HG03520 (cell line): ENCODE measurements at regions not wholly inside any gene's neighbourhood (a gene's known extent, or its start where the extent isn't known, plus 50 kb on each side); places are given as distances from the start of the nearest gene placed in this dataset.
"Not testable (repeated sequence)": the region's sequence is repeated elsewhere in the genome, so short reads cannot be mapped to it uniquely, and the experiment has no call there.

Experiments used
- ATAC-seq: cut with Tn5 transposase; IDR thresholded peaks from one replicate; pipeline ENCODE4 v1.9.1; 2021; ENCODE audit warnings: mild to moderate bottlenecking, moderate library complexity; ENCODE audit not compliant: unreplicated experiment

DNA sequence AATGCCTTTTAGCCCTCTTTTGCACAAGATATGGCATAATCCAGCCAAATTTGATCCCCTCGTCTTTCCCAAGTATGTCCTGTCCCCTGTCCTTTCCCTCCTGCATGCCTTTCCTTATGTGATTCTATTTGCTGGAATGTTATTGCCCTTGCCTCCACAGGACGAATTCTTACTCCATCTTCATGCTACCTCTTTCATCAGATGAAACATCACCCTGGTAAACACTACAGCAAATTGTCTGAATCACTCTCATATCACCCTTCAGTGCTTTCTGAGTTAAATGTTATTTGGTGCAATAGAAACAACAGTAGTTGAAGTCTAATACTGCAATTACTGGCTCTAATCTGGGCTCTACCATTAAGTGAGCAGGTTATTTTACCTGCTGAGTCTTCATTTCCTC lies 52.2 kb upstream of the FAT1 start:
- ATAC-seq = no peak

DNA sequence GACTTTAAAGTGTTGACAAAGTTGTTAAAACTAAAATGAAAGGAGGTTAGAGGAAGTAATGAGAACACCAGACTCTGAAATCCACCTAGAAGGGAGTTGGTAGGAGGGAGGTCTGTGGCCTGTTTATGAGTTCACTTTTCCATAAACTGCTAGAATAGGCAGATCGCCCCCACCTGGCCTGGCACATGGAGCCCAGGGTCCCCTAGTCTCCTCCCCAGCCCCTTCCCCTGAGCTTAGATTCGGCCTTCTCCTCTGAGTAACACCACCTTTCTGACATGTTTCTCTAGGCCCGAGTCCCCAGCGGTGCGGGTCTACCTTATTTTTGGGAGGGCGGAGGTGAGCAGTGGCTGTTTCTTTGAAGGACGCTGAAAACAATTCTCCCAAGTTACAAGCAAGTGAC lies 54.5 kb upstream of the FAT1 start:
- no peak for ATAC-seq

DNA sequence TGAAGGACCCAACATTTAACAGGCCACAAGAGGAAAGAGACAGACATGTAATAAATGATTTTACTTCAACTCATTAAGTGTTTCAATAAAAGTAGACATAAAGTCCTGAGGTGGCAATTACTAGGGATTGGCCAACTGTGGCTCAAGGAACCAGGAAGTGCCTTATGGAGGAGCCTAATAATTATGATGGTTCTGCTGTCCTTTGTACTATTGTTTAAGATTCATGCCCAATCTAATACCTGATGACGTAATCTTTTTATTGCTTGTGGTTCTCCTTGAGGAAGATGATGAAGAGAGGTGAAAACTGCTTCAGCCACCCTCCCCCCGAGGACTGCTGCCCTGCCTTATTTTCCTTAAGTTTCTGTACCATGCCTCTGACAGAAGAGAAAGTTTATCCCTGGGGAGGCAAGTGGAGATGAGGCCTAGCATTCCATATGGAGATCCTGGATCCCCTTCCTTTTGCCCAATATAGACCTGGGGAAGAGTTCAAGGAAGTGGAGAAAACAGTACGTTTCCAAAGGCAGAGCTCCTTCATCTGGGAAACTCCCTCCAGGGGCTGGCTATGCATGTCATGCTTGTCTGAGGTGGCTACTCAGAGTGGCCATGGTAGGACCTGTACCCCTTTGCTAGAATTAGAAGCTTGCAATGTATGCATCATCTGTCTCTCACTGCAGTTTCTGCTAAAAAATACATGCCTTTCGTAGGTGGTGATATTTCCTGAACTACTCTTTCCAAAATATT lies 56.8 kb upstream of the FAT1 start:
- ATAC-seq = no peak

DNA sequence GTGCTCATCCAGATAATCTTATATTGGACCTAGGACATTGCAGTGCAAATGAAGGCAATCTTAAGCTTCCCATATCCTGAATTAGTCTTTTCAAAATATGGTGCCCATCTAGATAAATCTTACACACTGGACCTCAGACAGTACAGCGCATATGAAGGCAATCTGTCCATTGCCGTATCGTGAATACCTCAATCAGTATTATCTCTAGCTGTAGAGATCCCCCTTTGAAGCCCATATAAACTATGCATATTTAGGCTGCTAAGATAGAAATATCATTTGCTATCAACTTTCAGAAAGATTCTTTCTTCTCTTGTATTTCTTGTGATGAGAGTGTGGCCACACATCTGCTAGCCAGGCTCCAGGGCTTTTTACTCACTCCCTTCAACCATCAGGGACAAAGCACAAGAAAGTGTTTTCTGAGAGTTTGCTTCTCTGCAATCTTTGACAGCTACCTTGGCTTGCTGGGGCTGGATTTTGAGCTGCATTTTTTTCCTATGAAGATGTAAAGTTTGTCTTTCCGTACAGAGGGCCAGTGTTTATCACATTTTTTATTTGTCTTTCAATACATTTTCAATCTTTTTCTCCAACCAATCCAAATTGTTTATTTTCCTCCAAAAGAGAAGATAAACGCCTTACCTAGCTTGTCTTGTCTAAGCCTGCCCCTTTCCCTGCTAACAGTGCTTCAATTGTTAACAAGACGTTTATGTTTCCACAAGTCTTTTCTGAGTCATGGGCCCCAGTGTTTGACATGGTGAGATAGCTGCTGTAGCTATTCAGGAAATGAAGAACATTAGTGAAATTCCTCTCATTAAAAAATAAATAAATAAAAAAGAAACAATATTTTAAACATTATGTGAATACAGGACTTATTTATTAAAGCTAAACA lies 57.6 kb upstream of the FAT1 start:
- no peak for ATAC-seq

DNA sequence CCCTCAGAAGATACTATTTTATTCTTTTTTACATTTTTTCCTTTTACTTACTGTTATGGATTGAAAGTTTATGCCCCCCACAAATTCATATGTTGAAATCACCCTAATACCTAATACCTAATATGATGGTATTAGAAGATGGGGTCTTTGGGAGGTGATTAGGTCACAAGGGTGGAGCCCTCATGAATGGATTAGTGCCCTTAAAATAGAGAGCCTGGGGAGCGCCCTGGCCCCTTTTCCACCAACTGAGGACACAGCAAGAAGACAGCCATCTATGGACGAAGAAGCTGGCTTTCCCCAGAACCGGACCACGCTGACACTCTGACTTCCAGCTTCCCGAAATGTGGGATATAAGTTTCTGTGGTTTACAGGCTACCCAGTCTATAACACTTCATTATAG lies 58.6 kb upstream of the FAT1 start:
- no peak for ATAC-seq

DNA sequence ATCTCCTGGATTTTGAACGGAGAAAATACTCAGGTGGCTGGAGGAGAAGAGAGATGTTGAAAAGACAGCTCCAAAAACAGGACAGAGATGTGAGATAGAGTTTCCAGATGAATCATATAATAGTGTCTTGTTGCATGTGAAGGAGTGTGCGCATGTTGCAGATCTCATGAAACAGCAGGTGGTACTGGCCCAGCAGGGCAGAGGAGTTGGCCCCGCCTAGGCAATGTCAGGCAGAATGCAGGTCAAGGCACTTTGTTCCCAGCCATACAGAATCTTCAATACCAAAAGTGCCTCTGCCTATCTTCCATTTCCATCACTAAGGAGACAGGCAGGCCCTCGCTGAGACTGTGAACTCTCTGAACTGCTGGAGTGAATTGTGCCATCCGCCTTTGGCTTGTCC lies 63.9 kb upstream of the FAT1 start:
- no peak for ATAC-seq

DNA sequence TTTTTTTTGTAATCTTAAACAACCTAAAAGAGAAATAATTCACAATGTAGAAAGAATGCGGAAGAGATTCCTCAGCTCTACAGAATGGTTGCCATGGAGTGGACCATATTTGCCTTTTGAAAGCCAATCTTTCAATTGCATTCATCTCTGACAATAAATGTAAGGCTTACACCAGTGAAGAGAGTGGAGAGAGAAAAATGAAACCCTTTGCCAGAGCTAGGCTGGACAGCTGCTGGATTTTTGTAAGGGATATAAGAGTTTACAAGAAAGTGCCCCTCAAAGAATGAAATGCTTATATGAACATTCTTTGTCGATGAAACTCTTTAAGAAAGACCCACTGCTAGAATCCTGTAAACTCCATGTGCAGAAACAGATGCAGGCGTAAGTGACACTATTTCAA lies 66.0 kb upstream of the FAT1 start:
- no peak for ATAC-seq

DNA sequence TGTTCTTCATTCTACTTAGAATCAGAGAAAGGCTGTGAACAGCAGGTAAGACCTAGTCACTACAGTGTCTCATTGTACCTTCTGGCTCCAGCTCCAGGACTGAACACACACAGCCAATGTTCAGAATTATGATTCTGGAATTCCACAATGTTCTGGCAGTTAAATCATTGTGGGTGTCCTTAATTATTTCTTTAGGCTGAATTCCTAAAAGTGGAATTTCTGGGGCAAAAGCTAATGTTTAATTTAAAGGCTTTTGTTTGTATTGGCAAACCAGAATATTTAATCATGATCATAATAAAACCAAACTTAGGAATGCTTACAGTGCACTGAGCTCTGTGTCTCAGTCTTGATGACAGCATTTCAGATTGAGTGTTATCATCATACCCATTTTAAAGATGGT lies 67.0 kb upstream of the FAT1 start:
- ATAC-seq = no peak

DNA sequence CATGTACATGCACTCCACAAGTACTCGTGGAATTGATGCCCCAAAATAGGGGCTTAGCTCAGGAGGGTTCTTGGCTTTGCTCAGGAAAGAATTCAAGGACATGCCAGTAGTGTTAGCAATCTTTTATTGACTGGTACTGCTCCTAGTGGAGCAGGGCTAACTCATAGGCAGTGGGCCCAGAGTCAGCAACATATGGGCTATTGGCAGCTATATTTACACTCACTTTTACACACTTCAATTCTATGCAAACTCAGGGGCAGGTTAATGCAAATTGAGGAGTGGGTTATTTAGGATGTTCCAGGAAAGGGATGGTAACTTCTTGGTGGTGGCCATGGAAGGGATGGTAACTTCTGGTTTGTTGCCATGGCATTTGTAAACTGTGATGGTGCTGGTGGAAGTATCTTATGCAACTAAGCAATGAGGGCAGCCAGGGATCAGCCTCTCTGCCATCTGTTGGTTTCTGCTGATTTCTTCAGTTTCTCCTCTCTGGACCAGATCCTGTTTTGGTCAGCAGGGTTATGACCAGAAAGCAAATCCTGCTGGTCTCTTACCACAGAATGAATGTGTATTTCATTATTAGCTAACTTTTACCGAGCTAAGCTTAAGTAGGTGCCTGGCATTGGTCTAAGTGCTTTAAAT lies 69.2 kb upstream of the FAT1 start:
- no peak for ATAC-seq

DNA sequence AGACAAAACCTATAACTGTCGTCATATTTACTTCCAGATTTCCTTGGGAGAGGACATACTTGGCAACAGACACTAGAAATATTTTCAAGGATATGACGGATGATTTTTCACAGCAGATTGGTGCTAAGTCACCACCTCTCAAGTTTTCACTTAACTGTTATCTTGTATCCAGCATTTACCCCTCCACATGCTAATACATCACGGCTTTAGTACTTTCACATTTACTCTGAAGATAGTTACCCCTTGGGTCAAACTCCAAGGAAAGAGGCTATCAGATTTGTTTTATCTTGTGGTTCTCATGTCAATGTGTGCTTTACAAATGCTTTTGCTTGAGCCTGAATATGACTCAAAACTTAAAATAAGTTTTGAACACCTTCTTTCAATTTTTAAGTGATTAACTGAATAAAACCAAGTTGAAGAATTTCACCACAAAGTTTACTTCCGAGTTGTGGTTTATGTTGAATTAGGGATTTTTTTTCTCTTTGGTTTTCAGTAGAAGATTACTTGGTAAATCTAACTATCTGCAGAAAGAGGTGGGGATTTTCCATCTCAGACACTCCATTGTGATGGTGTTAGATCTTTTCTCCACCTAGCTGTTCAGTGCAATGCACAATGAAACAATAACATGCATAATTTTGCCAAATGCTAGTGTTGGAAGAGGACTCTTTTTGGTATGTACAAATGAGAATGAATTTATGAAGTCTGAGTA lies 75.4 kb upstream of the FAT1 start:
- no peak for ATAC-seq

DNA sequence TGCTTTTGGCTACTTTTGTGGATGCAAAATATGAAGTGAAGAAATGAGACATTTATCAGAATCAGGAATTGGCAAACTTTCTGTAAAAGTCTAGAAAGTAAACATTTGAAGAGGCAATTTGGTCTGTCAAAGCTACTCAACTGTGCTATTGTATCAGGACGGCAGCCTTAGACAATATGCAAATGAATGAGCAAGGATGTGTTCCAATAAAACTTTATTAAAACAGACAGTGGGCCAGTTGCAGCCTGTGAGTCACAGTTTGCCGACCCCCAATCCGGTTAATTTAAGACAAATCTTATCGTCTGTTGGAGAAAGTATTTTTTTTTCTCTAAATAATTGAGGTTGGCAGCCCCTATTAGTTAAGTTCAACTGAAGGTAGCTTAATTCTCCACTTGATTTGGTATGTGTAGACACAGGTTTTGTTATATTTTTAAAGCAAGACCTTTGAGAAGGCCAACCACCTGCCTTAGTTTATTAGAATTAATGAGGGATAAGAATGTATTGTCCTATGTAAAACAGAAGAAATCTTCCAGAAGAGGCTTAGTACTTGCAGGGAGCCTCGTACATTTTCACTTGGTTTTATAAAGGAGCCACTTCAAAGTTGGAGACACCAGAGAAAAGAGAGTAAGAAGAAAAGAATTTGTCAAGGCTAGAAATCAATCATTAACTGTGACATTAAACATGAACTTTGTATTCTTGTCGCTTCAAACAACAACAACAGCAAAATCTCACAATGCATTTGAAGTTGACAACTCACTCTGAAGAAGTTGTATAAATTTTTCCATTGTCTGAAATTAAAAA lies 81.6 kb upstream of the FAT1 start:
- ATAC-seq = no peak

DNA sequence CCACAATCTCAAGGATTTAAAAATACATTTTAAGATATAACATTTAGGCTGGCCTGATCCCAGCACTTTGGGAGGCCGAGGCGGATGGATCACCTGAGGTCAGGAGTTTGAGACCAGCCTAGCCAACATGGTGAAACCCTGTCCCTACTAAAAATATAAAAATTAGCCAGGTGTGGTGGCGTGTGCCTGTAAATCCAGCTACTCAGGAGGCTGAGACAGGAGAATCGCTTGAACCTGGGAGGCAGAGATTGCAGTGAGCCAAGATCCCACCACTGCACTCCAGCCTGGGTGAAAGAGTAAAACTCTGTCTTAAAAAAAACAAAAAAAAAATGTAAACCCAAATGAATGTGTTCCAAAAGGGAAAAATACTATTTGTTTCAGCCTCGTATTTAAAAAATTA lies 82.3 kb upstream of the FAT1 start:
- ATAC-seq = not testable (repeated sequence)

DNA sequence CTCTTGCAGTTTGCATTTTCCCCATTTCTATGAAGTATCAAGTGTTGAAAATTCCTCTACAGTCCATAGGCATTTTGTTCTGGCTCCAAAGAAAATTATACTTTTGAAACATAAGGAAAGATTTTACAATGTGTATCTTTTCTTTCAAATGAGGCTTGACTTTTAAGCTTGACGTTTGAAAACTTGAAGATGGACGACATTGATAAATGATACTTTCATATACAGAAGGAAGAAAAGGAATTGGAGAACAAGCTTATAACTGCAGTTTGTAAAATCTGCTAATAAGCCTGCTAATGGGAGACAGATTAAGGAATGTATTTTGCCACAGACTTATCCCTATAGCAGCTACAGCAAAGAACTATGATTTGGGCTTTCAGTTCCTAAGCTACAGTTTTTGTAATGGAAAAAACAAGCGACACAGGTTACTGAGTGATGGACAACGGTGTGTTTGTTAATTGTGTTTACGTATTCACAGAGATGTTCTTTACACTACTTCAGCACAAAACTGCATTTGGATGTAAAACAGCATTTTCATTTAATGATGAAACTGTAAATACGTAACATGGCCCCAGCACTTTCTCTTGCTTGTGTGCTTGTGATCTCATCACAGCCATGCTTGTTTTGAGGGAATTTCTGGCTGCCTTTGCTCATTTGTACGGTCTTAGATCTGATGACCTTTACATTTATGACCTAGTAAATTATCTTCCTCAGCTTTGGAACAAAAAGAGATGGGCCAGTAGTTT lies 83.2 kb upstream of the FAT1 start:
- no peak for ATAC-seq

DNA sequence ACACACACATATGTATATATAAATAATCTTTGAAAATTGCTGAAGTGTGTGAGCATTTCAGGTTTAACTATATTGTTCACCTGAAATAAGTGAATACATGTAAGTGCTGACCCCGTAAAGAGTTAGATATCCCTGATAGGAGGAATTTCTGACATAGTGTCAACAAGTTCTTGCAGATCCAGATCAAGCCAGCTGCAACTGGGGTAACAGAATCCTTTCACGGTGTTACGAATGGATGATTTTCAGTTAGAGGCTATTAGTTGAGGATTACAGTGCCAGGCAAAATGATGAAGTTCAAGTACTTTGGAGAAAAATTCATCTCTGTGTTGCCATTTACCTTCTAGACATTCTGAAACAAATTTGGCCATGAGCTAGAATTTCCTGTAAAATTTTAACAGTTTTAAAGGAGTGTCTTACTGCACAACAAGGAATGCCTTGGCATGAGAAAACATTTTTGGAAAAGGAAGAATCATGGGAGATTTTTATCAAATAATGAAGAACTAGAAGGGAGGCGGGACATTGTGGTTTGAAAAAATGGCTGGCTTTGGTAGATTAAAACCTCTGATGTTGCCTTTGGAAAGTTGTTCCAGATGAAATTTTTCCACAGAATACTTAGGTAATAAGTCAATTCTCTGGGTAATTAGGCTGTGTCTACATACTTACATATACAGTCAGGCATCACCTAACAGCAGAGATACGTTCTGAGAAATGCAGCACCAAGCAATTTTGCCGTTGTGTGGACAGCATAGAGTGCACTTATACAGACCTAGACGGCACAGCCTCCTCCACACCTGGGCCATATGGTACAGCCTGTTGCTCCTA lies 84.4 kb upstream of the FAT1 start:
- no peak for ATAC-seq

DNA sequence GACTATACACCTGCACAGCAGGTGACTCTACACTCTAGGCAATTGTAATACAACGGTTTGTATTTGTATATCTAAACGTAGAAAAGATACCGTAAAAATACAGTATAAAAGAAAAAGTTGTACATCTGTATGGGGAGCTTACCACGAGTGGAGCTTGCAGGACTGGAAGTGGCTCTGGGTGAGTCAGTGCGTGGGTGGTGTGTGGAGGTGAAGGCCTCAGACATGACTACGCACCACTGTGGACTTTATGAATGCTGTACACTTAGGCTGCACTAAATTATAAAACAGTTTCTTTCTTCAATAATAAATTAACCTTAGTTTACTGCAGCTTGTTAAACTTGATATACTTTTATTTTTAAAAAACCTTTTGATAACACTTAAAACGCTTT lies 85.0 kb upstream of the FAT1 start:
- ATAC-seq = no peak

DNA sequence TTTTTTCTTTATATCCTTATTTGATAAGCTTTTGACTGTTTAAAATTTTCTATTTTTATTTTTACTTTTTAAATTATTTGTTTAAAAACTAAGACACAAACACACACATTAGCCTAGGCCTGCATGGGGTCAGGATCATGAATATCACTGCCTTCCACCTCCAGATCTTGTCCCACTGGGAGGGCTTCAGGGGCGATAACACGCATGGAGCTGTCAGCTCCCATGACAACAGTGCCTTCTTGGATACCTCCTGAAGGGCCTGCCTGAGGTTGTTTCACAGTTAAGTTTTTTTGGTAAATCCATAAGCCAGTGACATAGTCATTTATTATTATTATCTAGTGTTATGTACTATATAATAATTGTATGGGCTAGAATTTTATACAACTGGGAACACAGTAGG lies 85.4 kb upstream of the FAT1 start:
- no peak for ATAC-seq

DNA sequence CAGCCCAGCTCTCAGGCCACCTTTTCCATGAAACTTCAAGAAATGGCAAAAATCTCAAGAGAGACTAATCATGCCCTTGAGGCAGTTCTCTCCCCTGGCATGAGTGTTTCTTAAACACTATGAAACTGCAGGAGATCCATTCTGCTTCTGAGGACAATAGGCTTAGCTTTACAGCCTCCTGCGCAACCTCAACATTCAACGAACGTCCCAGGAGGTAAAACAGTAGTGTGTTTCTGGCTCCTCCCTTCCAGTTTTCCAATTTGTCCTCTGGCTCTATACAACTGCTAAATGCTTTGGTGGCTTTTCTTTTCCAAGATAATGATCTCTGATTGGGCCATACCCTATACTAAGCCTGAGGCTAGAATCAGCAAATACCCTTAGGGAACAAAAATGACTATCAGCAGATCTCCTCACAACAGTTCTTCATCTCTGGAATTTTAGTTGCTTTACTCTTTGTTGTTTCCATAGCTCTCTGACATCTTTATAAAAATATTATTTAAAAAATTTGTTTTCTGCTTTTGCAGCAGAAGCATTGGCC lies 87.0 kb upstream of the FAT1 start:
- ATAC-seq = no peak

DNA sequence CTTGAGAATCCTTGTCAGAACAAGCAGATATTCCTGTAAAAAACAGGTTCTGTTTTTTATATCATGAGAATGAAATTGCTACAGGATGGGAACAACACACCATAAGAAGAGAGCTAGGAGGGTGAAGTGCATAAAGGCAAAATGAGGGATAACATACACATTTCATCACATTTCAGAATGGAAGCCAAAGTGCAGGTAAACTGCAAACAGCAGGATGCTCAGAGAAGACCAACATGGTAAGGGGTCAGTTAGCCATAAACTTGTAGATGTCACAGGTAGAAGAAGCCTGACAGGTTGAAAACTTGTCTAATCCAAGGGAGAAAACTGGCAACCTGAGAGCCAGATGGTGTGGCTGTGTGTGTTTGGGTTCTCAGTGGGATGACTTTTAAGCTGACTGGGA lies 88.9 kb upstream of the FAT1 start:
- no peak for ATAC-seq
